ENCODE measurements at regions not wholly inside any gene's neighbourhood (a gene's known extent, or its start where the extent isn't known, plus 50 kb on each side); places are given as distances from the start of the nearest gene placed in this dataset.

DNA sequence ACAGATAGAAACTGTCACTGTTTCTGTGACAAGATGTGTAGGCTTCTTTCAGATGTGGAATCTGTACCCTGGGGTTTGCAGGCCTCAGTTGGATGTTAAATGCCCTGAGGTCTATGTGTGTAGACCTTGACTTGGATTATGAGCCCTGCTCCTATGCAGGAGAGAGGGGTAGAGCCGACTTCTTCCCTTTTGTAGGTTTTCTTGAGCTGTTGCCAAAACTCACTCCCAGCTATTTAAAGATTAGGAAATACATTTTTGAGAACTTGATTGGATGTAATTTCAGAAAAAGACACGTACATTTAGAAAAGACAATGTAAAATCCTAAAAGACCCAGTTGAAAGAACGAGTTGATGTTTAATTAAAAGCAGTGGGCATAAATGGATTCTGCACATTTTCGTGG lies 374.8 kb downstream of the SLC4A3 start:
- no peak for DNase-seq

GRCh38 chr2:220002699-220003098 lies 375.3 kb downstream of the SLC4A3 start:
- DNase-seq, result no peak

DNA sequence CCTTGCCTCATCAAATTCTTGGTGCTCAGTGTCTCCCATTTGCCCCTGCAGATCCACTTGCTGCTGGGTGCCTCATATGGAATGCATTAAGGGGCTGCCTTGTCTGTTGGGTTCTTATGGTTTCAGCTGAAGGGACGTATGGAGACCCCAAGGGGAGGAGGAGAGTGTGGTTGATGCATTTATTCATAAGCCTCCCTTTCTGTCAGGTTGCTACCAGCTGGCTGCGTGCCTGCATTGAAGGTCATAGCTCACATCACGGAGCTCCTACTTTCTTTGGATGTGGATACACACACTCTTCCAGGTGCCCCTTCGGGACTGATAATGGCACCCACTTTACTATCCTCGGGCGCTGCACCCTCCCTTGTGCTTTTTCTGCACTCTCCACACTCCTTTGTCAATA lies 377.9 kb downstream of the SLC4A3 start:
- no peak for DNase-seq

- no peak for DNase-seq
These were observed 378.8 kb downstream of the SLC4A3 start for GRCh38 chr2:220006152-220006621.

DNA sequence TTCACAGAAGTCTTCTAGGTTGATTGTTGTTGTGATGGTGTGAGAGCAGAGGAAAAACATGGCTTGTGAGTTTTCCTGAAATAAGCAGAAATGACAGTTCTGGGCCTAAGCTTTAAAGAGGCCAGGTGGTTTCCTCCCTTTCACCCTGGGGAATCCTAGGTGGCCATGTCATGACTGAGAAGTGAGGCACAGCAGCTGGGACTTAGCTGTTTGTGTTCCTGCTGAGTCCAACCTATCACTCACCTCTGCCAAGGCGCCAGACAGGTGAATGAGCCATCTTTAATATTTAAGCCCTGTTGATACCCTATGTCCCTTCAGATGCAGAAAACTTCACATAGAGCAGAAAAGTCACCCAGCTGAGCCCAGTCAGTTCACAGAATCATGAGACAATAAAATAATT lies 384.4 kb downstream of the SLC4A3 start:
- no peak for DNase-seq

DNA sequence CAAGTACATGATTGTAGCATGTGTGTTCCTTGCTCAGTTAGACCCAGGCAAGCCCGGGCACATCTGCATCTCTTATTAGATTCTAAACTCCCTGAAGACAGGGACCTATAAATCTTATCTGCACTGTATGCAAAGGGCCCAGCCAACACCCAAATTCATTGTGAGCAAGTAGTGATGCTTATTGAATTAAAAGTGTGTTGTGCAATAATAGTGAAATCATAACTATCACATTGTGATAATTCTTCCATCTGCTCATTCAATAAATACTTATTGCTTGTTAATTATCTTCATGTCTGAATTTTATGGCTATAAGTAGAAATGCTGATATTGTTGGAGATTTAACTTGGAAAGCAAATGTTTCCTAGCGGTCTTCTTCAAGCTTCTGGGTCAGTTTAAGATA lies 387.5 kb downstream of the SLC4A3 start:
- no peak for DNase-seq

- no peak for DNase-seq
These were observed 388.1 kb downstream of the SLC4A3 start for GRCh38 chr2:220015576-220015975.

GRCh38 chr2:220025207-220025606 lies 397.8 kb downstream of the SLC4A3 start:
- no peak for DNase-seq

DNA sequence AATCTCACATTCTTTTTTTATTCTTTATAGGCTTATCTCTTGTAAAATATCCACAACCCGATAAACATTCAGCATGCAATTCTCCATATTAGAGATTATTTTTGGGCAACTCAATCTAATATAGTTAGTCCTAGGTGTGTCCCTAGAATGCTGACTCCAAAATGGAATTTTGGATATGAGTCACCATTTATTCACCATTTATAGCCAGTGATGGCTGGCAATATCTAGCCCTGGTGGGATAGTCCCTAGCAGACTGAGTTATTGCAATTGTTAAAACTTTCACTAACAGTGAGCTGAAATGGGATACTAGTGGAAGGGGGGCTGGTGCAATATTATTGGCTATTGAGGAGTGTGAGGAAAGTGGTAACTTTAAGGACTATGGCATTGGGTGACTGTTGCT lies 401.6 kb downstream of the SLC4A3 start:
- no peak for DNase-seq

- no peak for DNase-seq
These were observed 406.1 kb downstream of the SLC4A3 start for GRCh38 chr2:220033546-220033945.

DNA sequence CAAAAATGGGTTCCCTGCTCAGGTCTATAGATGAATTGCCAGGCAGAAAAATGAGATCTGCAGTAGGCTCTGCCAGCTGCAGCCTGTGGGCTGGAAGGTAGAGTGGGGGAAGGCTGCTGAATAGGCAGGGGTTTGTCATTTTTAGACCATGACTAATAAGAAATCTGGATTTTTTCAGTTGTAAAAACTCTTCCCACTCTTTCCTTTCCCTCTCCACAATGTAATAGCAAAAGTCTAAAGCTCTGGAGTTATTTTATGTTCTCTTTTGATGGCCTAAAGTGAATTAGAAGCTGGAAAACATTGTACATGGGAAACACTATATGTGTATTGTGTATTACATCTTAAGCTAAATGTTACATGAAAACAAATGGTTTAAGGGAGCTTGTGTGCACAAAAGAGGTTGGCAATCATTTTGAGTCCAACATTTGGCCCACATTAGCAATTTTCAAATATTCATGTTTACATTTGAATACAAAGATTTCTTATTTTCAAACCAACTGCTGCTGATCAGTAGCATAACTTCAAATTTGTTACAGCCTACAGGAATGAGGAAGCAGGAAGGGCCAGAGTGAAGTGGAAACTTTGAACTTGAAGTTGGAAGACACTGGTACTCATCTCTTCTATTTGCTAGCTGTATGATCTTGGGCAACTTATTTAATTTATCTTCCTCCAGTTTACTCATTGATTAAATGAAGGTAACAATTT lies 407.1 kb downstream of the SLC4A3 start:
- no peak for DNase-seq

DNA sequence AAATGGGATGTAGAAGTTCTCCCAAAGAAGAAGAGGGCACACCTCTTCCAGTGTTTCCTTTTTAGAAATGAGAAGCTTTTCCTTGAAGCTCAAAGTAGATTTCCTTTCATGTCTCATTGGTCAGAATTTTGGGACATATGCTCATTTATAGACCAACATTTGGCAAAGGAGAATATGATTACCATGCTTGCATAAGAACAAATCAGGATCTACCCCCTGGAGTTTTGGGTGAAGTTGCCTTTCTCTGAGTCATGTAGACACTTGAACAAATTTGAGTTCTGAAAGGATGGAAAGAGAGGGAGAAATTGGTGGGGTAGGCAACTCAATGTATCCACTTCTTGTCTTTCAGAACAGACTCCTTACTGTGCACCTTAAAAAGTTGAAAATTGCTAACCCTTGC lies 409.0 kb downstream of the SLC4A3 start:
- no peak for DNase-seq

GRCh38 chr2:220040346-220040745 lies 412.9 kb downstream of the SLC4A3 start:
- no peak for DNase-seq

- DNase-seq, result no peak
These were observed 414.0 kb downstream of the SLC4A3 start for GRCh38 chr2:220041447-220041846.

GRCh38 chr2:220043155-220043989 lies 415.9 kb downstream of the SLC4A3 start:
- no peak for DNase-seq

DNA sequence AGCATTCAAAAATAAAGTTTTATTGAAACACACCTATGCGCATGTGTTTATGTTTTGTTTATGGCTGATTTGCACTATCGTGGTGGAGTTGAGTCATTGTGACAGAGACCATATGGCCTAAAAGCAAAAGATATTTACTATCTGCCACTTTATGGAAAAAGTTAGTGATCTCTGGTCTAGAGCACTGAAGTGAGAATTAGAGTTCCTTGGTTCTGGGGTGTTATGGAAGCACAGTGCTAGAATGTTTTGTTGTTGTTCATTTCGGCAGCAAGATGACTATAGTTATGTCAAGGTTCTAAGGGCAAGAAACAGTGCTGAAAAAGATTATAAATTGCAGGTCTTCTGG lies 416.5 kb downstream of the SLC4A3 start:
- DNase-seq, result no peak

GRCh38 chr2:220044383-220044782 lies 417.0 kb downstream of the SLC4A3 start:
- DNase-seq, result no peak

DNA sequence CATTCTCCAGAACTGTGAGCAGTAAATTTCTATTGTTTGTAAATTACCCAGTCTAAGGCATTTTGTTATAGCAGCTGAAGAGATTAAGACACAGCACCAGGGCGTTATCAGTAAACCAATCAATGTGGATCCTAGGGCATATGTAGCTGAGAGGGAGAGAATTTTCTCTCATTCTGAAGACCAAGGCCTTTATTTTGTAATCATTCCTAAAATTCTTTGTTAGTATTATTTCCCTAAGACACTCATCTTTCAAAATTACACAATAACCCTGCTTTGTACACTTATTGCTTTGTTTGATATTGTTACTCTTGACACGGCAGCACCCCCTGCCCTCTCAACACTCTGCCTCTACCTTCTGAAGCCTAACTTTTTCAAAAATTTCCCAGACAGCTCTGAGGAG lies 419.1 kb downstream of the SLC4A3 start:
- no peak for DNase-seq

DNA sequence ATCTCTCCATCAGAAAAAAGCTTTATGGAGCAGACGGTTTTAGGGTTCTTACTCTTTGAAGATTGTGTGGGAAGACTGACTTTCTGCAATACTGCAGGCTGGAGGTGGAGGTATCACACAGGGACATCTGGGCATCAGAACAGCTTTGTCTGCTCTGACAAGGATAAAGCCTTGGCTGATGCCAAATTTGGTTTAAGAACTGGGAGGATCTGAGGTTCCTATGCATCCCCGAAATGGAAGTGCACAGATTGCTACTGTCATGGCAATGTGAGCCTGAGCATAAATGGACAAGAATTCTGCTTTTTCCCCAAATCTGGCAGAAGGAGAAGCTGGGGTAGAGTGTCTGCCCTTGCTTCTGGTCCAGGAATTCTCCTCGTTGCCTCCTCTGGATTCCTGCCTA lies 424.3 kb downstream of the SLC4A3 start:
- no peak for DNase-seq

DNA sequence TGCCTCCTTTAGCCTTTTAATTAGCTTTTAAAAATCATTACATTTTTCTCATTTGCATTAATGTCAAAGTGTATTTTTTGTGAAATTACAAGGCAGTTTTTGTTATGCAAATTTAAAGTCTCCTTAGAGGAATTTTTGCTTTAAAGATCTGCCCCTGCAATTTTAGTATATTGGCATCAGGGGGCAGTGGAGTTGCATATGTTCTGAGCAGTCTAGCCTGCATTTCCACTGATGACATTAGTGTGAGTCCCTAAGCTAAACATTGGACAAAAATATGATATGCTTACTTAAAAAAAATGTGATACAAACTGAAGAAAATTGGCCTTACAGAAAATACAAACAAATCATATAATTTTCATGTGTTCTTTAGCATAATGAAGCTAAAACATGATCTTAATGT lies 426.5 kb downstream of the SLC4A3 start:
- DNase-seq, result no peak

DNA sequence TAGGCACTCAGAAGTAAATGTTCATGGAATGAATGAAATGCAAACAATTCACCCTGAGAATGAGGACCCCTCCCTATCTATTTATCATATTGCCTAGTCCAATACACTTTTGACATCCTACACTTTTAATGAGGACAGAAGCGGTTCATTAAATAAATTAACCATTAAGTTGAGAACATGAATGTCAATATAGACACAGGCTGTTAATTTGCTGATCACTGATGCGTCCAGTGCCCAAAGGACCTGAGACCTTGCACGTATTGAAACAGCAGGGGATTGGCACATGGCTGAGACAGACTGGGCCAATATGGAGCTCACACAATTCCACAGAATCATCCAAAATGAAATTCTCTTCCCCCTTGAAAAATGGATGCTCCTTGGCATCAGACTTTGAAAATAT lies 430.0 kb downstream of the SLC4A3 start:
- DNase-seq, result no peak

DNA sequence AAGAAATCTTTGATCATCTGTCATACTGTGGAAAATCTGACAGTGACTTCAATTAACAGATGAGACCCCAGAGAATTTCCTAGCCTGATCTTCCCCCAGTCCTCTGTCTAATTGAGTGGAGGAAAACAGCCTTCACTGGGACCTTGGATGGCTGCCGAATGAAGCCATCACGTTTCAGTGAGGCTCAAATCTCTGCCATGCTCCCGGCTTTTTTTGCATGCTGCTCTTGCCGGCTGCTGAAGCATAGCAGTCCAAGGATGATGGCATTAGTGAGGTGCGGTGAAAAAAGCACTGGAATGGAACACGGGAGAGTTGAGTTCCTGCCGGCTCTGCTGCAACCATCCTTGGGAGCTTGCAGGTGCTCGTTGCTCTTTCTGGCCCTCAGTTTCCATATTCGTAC lies 430.5 kb downstream of the SLC4A3 start:
- DNase-seq, result no peak

- DNase-seq, result no peak
These were observed 436.9 kb downstream of the SLC4A3 start for GRCh38 chr2:220064111-220065030.
